HEK293 (cell line): ENCODE measurements at regions not wholly inside any gene's neighbourhood (a gene's known extent, or its start where the extent isn't known, plus 50 kb on each side); places are given as distances from the start of the nearest gene placed in this dataset.

Experiments used
- CTCF ChIA-PET: fragments of 350-600 bp; formaldehyde crosslinking; extraction: SDS; loops from one replicate; lab custom pipeline; 2021; ENCODE audit warnings: antibody characterized with exemption; lab: Yijun Ruan, JAX
- POLR2A ChIA-PET: fragments of 300-600 bp; formaldehyde crosslinking; extraction: SDS; loops from one replicate; lab custom pipeline; 2020; ENCODE audit warnings: antibody characterized with exemption, inconsistent platforms; lab: Yijun Ruan, JAX
- H3K27ac ChIP-seq: fragments of 200-500 bp; sonication (Bioruptor generic); 2 replicates; pipeline ENCODE4 v1.5.1; 2014; ENCODE audit warnings: low read depth, low read length, control low read depth, inconsistent platforms; ENCODE audit errors: extremely low read depth
- H3K36me3 ChIP-seq, 2 experiments: fragments of 200-500 bp in 1 of 2; sonication (Bioruptor generic) in 1 of 2; 1 replicate in 1 of 2; 2 replicates in 1 of 2; pipeline ENCODE4 v1.5.1; 2014 to 2017; ENCODE audit warnings: inconsistent platforms in 2 of 2, low read length in 2 of 2; ENCODE audit not compliant: control insufficient read depth in 2 of 2, insufficient read depth in 1 of 2
- H3K4me1 ChIP-seq: fragments of 200-500 bp; sonication (Bioruptor generic); 2 replicates; pipeline ENCODE4 v1.5.1; 2014; ENCODE audit warnings: mild to moderate bottlenecking, low read length, inconsistent platforms; ENCODE audit not compliant: control insufficient read depth, insufficient read depth
- H3K4me3 ChIP-seq: 2 replicates; pipeline ENCODE4 v1.5.1; 2011; ENCODE audit warnings: low read depth, mild to moderate bottlenecking, control low read depth, low read length, moderate library complexity
- H3K9me3 ChIP-seq: fragments of 200-500 bp; sonication (Bioruptor generic); 2 replicates; pipeline ENCODE4 v1.5.1; 2014; ENCODE audit warnings: low read depth, low read length, inconsistent platforms; ENCODE audit not compliant: control insufficient read depth, insufficient read depth
- KLF8 ChIP-seq: fragments of 450-650 bp; formaldehyde crosslinking; IDR thresholded peaks from 2 replicates; pipeline ENCODE4 v1.5.1; 2016; ENCODE audit warnings: missing biosample characterization, missing genetic modification characterization
- PRDM2 ChIP-seq: fragments of 450-650 bp; formaldehyde crosslinking; IDR thresholded peaks from 2 replicates; pipeline ENCODE4 v1.5.1; 2016; ENCODE audit warnings: missing biosample characterization, missing genetic modification characterization, borderline replicate concordance
- REST ChIP-seq: fragments of 450-650 bp; formaldehyde crosslinking; IDR thresholded peaks from 2 replicates; pipeline ENCODE4 v1.5.1; 2016; ENCODE audit warnings: missing biosample characterization, missing genetic modification characterization
- TCF7L2 ChIP-seq: IDR thresholded peaks from 2 replicates; pipeline ENCODE4 v1.6.1; 2011; ENCODE audit warnings: low read depth, mild to moderate bottlenecking, inconsistent platforms, low read length, moderate library complexity, borderline replicate concordance
- TRIM28 ChIP-seq: IDR thresholded peaks from 2 replicates; pipeline ENCODE4 v1.6.1; 2011; ENCODE audit warnings: low read length, control low read depth, borderline replicate concordance
- ZBTB21 ChIP-seq: fragments of 450-650 bp; formaldehyde crosslinking; IDR thresholded peaks from 2 replicates; pipeline ENCODE4 v1.5.1; 2017; ENCODE audit warnings: missing biosample characterization, missing genetic modification characterization
- ZFHX2 ChIP-seq: fragments of 450-650 bp; formaldehyde crosslinking; conservative IDR thresholded peaks from 2 replicates; pipeline ENCODE4 v1.5.1; 2016; ENCODE audit warnings: missing biosample characterization, missing genetic modification characterization
- ZNF112 ChIP-seq: fragments of 450-650 bp; formaldehyde crosslinking; IDR thresholded peaks from 2 replicates; pipeline ENCODE4 v1.5.0; 2017; ENCODE audit warnings: missing biosample characterization, missing genetic modification characterization
- ZNF140 ChIP-seq: fragments of 450-650 bp; formaldehyde crosslinking; IDR thresholded peaks from 2 replicates; pipeline ENCODE4 v1.5.1; 2016; ENCODE audit warnings: missing biosample characterization, missing genetic modification characterization
- ZNF214 ChIP-seq: fragments of 450-650 bp; formaldehyde crosslinking; IDR thresholded peaks from 2 replicates; pipeline ENCODE4 v1.5.1; 2017; ENCODE audit warnings: missing biosample characterization, mild to moderate bottlenecking, missing genetic modification characterization, borderline replicate concordance
- ZNF26 ChIP-seq: fragments of 450-650 bp; formaldehyde crosslinking; IDR thresholded peaks from 2 replicates; pipeline ENCODE4 v1.5.1; 2016; ENCODE audit warnings: missing biosample characterization, missing genetic modification characterization
- ZNF324 ChIP-seq: fragments of 450-650 bp; formaldehyde crosslinking; IDR thresholded peaks from 2 replicates; pipeline ENCODE4 v1.5.1; 2016; ENCODE audit warnings: missing biosample characterization, missing genetic modification characterization
- ZNF423 ChIP-seq: fragments of 450-650 bp; formaldehyde crosslinking; IDR thresholded peaks from 2 replicates; pipeline ENCODE4 v1.5.1; 2016; ENCODE audit warnings: missing biosample characterization, missing genetic modification characterization
- ZNF449 ChIP-seq: fragments of 450-650 bp; formaldehyde crosslinking; IDR thresholded peaks from 2 replicates; pipeline ENCODE4 v1.5.1; 2017; ENCODE audit warnings: missing biosample characterization, mild to moderate bottlenecking, missing genetic modification characterization, moderate library complexity
- ZNF473 ChIP-seq: fragments of 450-650 bp; formaldehyde crosslinking; IDR thresholded peaks from 2 replicates; pipeline ENCODE4 v1.5.1; 2017; ENCODE audit warnings: missing biosample characterization, missing genetic modification characterization
- ZNF544 ChIP-seq: fragments of 450-650 bp; formaldehyde crosslinking; IDR thresholded peaks from 2 replicates; pipeline ENCODE4 v1.5.0; 2017; ENCODE audit warnings: missing biosample characterization, missing genetic modification characterization
- ZNF654 ChIP-seq: fragments of 450-650 bp; formaldehyde crosslinking; IDR thresholded peaks from 2 replicates; pipeline ENCODE4 v1.5.1; 2016; ENCODE audit warnings: low read depth, missing biosample characterization, missing genetic modification characterization
- ZNF677 ChIP-seq: fragments of 450-650 bp; IDR thresholded peaks from 2 replicates; pipeline ENCODE4 v1.5.0; 2018; ENCODE audit warnings: missing biosample characterization, mild to moderate bottlenecking, missing genetic modification characterization, moderate library complexity
- ZSCAN4 ChIP-seq: fragments of 450-650 bp; formaldehyde crosslinking; IDR thresholded peaks from 2 replicates; pipeline ENCODE4 v1.5.1; 2017; ENCODE audit warnings: missing biosample characterization, missing genetic modification characterization

- no peak for TF ChIP-seq ZFHX2 (tag by site-specific recombination)
- TF ChIP-seq ZNF473 (tag by site-specific recombination) = no peak
- TF ChIP-seq TCF7L2 = no peak
- TF ChIP-seq ZNF544 (tag by site-specific recombination) = no peak
Observed at GRCh38 chr21:21915816-21916215, 917.6 kb downstream of the NCAM2 start (continued).

GRCh38 chr21:21921410-21922232, 923.4 kb downstream of the NCAM2 start:
- CTCF ChIA-PET = interaction anchor here (0.6 to 1.9 kb wide), 25 partner anchors 8 to 1209 kb away, joined by 3 to 11 read pairs (median 4); no protein-coding TSS in a partner anchor
- TF ChIP-seq ZNF654 = peak; percentile 12; the same call in 1 of the 2 replicates
- no peak for TF ChIP-seq ZNF140 (tag by site-specific recombination)
- Histone ChIP-seq H3K4me3 (no peak overlapping the region), H3K4me1 (no peaks in the 10 kb centered on the region), H3K36me3 (no peaks in the 10 kb centered on the region), H3K9me3 (no peaks in the 10 kb centered on the region), H3K27ac (no peak overlapping the region)
- POLR2A ChIA-PET = no interaction called here

- H3K9me3 ChIP-seq = no peaks in the 10 kb centered on the region
- no peak overlapping the region for H3K27ac ChIP-seq
- ChIA-PET CTCF (no interaction called here), POLR2A (no interaction called here)
- H3K4me3 ChIP-seq = no peak overlapping the region
- no peaks in the 10 kb centered on the region for H3K4me1 ChIP-seq
- no peaks in the 10 kb centered on the region for H3K36me3 ChIP-seq
- no peak for TF ChIP-seq ZNF423
- TF ChIP-seq ZNF324 (tag by site-specific recombination) = no peak
- TF ChIP-seq ZNF112 (tag by site-specific recombination) = no peak
- no peak for TF ChIP-seq REST
- TF ChIP-seq KLF8 (tag by site-specific recombination) = no peak
- TF ChIP-seq ZSCAN4 (tag by site-specific recombination) = no peak
- no peak for TF ChIP-seq ZNF449 (tag by site-specific recombination)
- no peak for TF ChIP-seq PRDM2 (tag by site-specific recombination)
- TF ChIP-seq ZNF26 (tag by site-specific recombination) = no peak
- TF ChIP-seq ZNF677 = no peak
- TF ChIP-seq ZBTB21 (tag by site-specific recombination) = no peak
- TF ChIP-seq ZNF214 (tag by site-specific recombination) = no peak
- TF ChIP-seq TRIM28 = no peak
Observed at GRCh38 chr21:21929226-21929625, 931.0 kb downstream of the NCAM2 start.
